Activated naive CD4-positive, alpha-beta T cell treated with anti-CD3 and anti-CD28 coated beads for 36 hours (primary cell): ENCODE measurements at regions not wholly inside any gene's neighbourhood (a gene's known extent, or its start where the extent isn't known, plus 50 kb on each side); places are given as distances from the start of the nearest gene placed in this dataset.

Experiments
- CTCF ChIA-PET: fragments of 350-600 bp; sonication (Branson Sonifier 250); formaldehyde crosslinking; loops from one replicate; lab custom pipeline; 2021; ENCODE audit warnings: antibody characterized with exemption; lab: Charles Lee
- DNase-seq: peaks from one replicate; pipeline ENCODE4 v3.0.0-alpha.2; 2020
- H3K27ac Mint-ChIP-seq: one replicate; pipeline ENCODE4 v1.8.0; 2021; ENCODE audit warnings: mild to moderate bottlenecking, mixed read lengths
- H3K27me3 Mint-ChIP-seq: one replicate; pipeline ENCODE4 v1.8.0; 2021; ENCODE audit warnings: low read depth, mixed read lengths
- H3K36me3 Mint-ChIP-seq: one replicate; pipeline ENCODE4 v1.8.0; 2021; ENCODE audit warnings: low read depth, mixed read lengths
- H3K4me1 Mint-ChIP-seq: one replicate; pipeline ENCODE4 v1.8.0; 2021; ENCODE audit warnings: low read depth, mixed read lengths
- H3K4me3 Mint-ChIP-seq: one replicate; pipeline ENCODE4 v1.8.0; 2021; ENCODE audit warnings: mild to moderate bottlenecking, moderate library complexity, mixed read lengths
- H3K9me3 Mint-ChIP-seq: one replicate; pipeline ENCODE4 v1.8.0; 2021; ENCODE audit warnings: mixed read lengths
- intact Hi-C: fragments of 100-400 bp; cut with micrococcal nuclease; formaldehyde crosslinking; loops from one replicate; pipeline ENCODE4 v1.15.1; 2023

- CTCF ChIA-PET: no interaction called here
- no peak overlapping the region for H3K27ac Mint-ChIP-seq
- no peaks in the 10 kb centered on the region for H3K27me3 Mint-ChIP-seq
- H3K4me1 Mint-ChIP-seq: no peaks in the 10 kb centered on the region
- no peaks in the 10 kb centered on the region for H3K36me3 Mint-ChIP-seq
- no peak overlapping the region for H3K4me3 Mint-ChIP-seq
- no peak for DNase-seq
- intact Hi-C loops: no loop called here
- peaks cover 13% of the 10 kb centered on the region for H3K9me3 Mint-ChIP-seq
Observed at GRCh38 chr3:74564560-74564959, 49.9 kb downstream of the CNTN3 start.

- DNase-seq: no peak
- Mint-ChIP-seq H3K4me3 (no peak overlapping the region), H3K9me3 (peaks cover 13% of the 10 kb centered on the region), H3K36me3 (no peaks in the 10 kb centered on the region), H3K4me1 (no peaks in the 10 kb centered on the region), H3K27ac (no peak overlapping the region), H3K27me3 (no peaks in the 10 kb centered on the region)
- CTCF ChIA-PET: no interaction called here
- intact Hi-C loops: no loop called here
Observed at GRCh38 chr3:74562558-74563269, 51.7 kb downstream of the CNTN3 start.

GRCh38 chr3:74561881-74562280 is 52.6 kb downstream of the CNTN3 start:
- H3K4me3 Mint-ChIP-seq: no peak overlapping the region
- no peak overlapping the region for H3K27ac Mint-ChIP-seq
- intact Hi-C loops: no loop called here
- DNase-seq: no peak
- CTCF ChIA-PET: no interaction called here
- H3K9me3 Mint-ChIP-seq: peaks cover 11% of the 10 kb centered on the region
- H3K4me1 Mint-ChIP-seq: no peaks in the 10 kb centered on the region
- H3K36me3 Mint-ChIP-seq: no peaks in the 10 kb centered on the region
- H3K27me3 Mint-ChIP-seq: no peaks in the 10 kb centered on the region

DNA sequence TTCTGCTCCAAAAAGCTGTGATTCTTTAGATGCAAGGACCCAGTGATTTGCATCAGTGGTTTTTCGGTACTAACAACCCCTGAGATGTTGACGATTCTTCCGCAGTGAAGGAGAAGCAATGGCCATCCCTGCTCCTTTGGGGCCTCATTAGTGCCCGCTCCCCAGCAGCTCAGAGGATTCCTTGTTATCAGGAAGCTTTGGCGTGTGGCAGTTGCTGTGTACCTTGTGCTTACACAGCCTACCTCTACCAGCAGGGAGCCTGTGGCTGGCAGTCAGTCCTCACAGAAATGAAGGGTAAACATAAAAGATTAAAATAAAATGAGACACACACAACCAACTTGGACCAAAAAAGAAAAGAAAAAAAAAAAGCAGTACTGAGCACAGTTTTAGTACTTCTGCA is 55.2 kb downstream of the CNTN3 start:
- H3K36me3 Mint-ChIP-seq: no peaks in the 10 kb centered on the region
- no peak overlapping the region for H3K27ac Mint-ChIP-seq
- no peak for DNase-seq
- no peak overlapping the region for H3K4me3 Mint-ChIP-seq
- no peaks in the 10 kb centered on the region for H3K4me1 Mint-ChIP-seq
- H3K9me3 Mint-ChIP-seq: peaks cover 16% of the 10 kb centered on the region
- CTCF ChIA-PET: no interaction called here
- intact Hi-C loops: no loop called here
- no peaks in the 10 kb centered on the region for H3K27me3 Mint-ChIP-seq

- CTCF ChIA-PET: no interaction called here
- Mint-ChIP-seq H3K4me1 (no peaks in the 10 kb centered on the region), H3K4me3 (no peak overlapping the region), H3K9me3 (peaks cover 20% of the 10 kb centered on the region), H3K36me3 (no peaks in the 10 kb centered on the region), H3K27ac (no peak overlapping the region), H3K27me3 (no peaks in the 10 kb centered on the region)
- intact Hi-C loops: no loop called here
- DNase-seq: no peak
Observed at GRCh38 chr3:74550686-74551085, 63.8 kb downstream of the CNTN3 start.

DNA sequence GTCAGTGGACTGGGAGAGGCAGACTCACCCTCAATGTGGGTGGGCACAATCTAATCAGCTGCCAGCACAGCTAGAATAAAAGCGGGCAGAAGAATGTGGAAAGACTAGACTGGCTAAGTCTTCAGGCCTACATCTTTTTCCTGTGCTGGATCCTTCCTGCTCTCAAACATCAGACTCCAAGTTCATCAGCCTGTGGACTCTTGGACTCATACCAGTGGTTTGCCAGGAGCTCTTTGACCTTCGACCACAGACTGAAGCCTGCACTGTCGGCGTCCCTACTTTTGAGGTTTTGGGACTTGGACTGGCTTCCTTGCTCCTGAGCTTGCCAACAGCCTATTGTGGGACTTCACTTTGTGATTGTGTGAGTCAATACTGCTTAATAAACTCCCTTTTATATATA is 68.0 kb downstream of the CNTN3 start:
- CTCF ChIA-PET: no interaction called here
- no peak overlapping the region for H3K4me3 Mint-ChIP-seq
- peaks cover 9% of the 10 kb centered on the region for H3K9me3 Mint-ChIP-seq
- no peak overlapping the region for H3K27ac Mint-ChIP-seq
- no peak for DNase-seq
- intact Hi-C loops: no loop called here
- H3K36me3 Mint-ChIP-seq: no peaks in the 10 kb centered on the region
- no peaks in the 10 kb centered on the region for H3K4me1 Mint-ChIP-seq
- H3K27me3 Mint-ChIP-seq: no peaks in the 10 kb centered on the region

DNA sequence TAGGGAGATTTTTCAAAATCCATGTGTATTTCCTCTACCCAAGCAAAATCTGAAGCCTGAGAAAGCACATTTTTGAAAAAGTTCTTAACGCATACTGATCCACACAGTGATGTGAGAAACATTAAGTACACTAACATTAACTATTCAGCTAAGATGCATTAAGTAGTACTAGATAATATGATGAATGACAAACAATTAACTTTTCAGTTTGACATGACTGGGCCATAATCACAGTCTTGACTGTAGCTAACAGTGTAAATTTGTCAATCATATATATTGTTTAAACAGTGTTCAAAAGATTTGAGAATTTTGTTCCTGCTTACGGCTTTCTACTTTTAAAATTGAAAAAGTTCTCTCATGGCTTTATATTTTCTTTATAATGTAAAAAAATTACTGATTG is 72.0 kb downstream of the CNTN3 start:
- H3K4me3 Mint-ChIP-seq: no peak overlapping the region
- no peak for DNase-seq
- intact Hi-C loops: no loop called here
- H3K27me3 Mint-ChIP-seq: no peaks in the 10 kb centered on the region
- no peaks in the 10 kb centered on the region for H3K36me3 Mint-ChIP-seq
- no peaks in the 10 kb centered on the region for H3K4me1 Mint-ChIP-seq
- H3K27ac Mint-ChIP-seq: no peak overlapping the region
- peaks cover 6% of the 10 kb centered on the region for H3K9me3 Mint-ChIP-seq
- CTCF ChIA-PET: no interaction called here

- no peaks in the 10 kb centered on the region for H3K4me1 Mint-ChIP-seq
- H3K27ac Mint-ChIP-seq: no peak overlapping the region
- H3K27me3 Mint-ChIP-seq: no peaks in the 10 kb centered on the region
- H3K4me3 Mint-ChIP-seq: no peak overlapping the region
- intact Hi-C loops: no loop called here
- DNase-seq: no peak
- H3K36me3 Mint-ChIP-seq: no peaks in the 10 kb centered on the region
- peaks cover 8% of the 10 kb centered on the region for H3K9me3 Mint-ChIP-seq
- CTCF ChIA-PET: interaction anchor here (0.5 kb wide), 1 partner anchor 759 kb away, joined by 4 read pairs; no protein-coding TSS in a partner anchor
Observed at GRCh38 chr3:74539876-74540275, 74.6 kb downstream of the CNTN3 start.

GRCh38 chr3:74538669-74539068 is 75.8 kb downstream of the CNTN3 start:
- H3K4me3 Mint-ChIP-seq: no peak overlapping the region
- no peaks in the 10 kb centered on the region for H3K36me3 Mint-ChIP-seq
- intact Hi-C loops: no loop called here
- H3K27ac Mint-ChIP-seq: no peak overlapping the region
- H3K27me3 Mint-ChIP-seq: no peaks in the 10 kb centered on the region
- CTCF ChIA-PET: no interaction called here
- H3K9me3 Mint-ChIP-seq: peaks cover 3% of the 10 kb centered on the region
- H3K4me1 Mint-ChIP-seq: no peaks in the 10 kb centered on the region
- no peak for DNase-seq

DNA sequence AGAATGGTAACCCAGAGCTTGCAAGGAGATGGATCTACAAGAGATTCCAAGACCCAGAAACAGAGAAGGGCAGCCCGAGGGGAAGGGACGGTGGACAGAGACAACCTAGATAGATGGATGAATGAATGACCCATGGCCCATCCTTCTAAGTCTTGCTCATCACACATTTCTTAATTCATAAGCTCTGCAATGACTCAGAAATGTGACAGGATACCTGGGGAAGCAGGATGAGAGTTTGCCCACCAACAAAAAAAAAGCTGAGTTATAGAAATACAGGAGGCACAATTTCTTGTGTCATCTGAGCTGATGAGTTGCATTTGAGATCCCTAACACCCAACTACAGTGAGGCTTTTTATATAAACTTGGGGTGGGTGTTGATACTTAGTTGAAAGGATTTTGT is 76.6 kb downstream of the CNTN3 start:
- Mint-ChIP-seq H3K36me3 (no peaks in the 10 kb centered on the region), H3K27ac (no peak overlapping the region), H3K27me3 (no peaks in the 10 kb centered on the region), H3K9me3 (peaks cover 3% of the 10 kb centered on the region), H3K4me3 (no peak overlapping the region), H3K4me1 (no peaks in the 10 kb centered on the region)
- intact Hi-C loops: no loop called here
- DNase-seq: no peak
- CTCF ChIA-PET: no interaction called here

DNA sequence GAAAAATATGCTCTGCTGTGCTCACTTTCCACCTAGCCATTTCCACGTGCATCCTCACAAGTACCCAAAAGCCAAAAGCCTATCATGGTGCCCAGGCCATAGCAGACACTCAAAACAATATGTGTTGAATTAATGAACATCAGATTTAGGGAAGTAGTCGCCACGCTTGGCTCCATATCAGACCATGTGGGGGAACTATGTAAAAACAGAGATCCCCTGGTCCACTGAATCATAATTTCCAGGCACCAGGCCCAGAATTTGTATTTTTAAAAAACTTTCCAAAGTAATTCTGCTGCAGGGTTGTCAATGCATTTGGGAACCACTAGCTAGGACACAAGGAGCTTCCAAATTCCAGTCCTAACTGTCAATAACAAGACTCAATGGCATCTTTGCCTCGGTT is 77.3 kb downstream of the CNTN3 start:
- Mint-ChIP-seq H3K4me1 (no peaks in the 10 kb centered on the region), H3K4me3 (no peak overlapping the region), H3K27me3 (no peaks in the 10 kb centered on the region), H3K36me3 (no peaks in the 10 kb centered on the region), H3K27ac (no peak overlapping the region), H3K9me3 (peaks cover 3% of the 10 kb centered on the region)
- intact Hi-C loops: no loop called here
- CTCF ChIA-PET: no interaction called here
- DNase-seq: no peak

DNA sequence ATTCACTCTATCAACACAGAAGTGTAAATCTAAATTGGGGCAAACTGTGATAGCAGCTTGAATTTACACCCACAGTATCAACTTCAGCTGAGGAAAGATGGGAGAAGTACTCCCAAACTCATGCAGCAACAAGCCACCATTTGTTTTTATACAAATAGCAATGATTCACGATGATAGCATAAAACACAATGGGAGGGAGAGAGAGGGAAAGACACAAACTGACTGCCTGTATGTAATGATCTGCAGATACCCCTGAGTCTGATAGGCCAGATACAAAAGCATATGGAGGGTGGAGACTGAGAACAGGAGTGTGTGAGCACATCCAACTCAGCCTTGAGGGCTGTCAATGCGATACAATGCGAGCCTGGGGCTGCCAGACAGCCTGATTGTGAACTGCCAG is 79.2 kb downstream of the CNTN3 start:
- no peaks in the 10 kb centered on the region for H3K27me3 Mint-ChIP-seq
- no peak overlapping the region for H3K4me3 Mint-ChIP-seq
- H3K4me1 Mint-ChIP-seq: no peaks in the 10 kb centered on the region
- H3K9me3 Mint-ChIP-seq: peaks cover 14% of the 10 kb centered on the region
- no peak overlapping the region for H3K27ac Mint-ChIP-seq
- DNase-seq: no peak
- CTCF ChIA-PET: no interaction called here
- intact Hi-C loops: no loop called here
- H3K36me3 Mint-ChIP-seq: no peaks in the 10 kb centered on the region

DNA sequence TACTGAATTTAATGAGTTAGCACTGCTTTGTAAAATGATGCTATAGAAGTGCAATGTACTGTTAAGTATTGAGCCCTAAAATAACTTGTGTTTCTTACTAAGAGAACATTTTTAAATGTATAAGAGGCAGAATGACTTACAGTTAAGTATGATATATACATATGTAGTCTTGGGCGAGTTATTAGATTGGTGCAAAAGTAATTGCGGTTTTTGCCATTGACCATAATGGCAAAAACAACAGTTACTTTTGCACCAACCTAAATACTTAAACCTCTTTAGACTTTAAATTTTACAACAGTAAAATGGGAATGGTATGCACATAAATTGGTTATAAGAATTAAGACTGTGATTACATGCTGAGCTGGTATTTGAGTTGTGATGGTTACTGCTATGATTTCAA is 79.8 kb downstream of the CNTN3 start:
- CTCF ChIA-PET: no interaction called here
- H3K4me1 Mint-ChIP-seq: no peaks in the 10 kb centered on the region

More for the DNA sequence above, 79.8 kb downstream of the CNTN3 start:
- intact Hi-C loops: no loop called here
- peaks cover 15% of the 10 kb centered on the region for H3K9me3 Mint-ChIP-seq
- no peaks in the 10 kb centered on the region for H3K36me3 Mint-ChIP-seq
- no peaks in the 10 kb centered on the region for H3K27me3 Mint-ChIP-seq
- no peak overlapping the region for H3K27ac Mint-ChIP-seq
- no peak for DNase-seq
- no peak overlapping the region for H3K4me3 Mint-ChIP-seq
